ENCODE measurements at regions not wholly inside any gene's neighbourhood (a gene's known extent, or its start where the extent isn't known, plus 50 kb on each side); places are given as distances from the start of the nearest gene placed in this dataset.

DNA sequence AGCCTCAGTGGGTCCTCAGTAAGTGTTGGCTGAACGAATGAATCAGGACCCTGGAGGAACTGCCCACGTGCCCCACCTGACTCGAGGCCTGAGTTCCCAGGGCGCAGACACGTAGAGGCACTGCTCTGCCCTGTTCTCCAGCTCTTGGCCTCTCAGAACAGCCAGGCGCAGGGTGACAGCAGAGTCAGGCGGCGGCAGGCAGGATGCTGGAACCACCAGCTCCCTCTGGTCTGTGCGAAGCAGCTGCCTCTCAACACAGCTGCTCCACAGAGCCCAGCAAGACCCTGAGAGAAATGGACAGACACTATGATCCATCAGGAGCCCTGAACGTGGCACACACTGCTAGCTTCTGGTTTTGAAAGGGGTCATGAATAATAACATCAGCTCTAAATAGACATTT is 53.1 kb upstream of the BCO1 start:
- no peak for DNase-seq (ENCODE audit: low spot score)

- DNase-seq (ENCODE audit: low spot score), result peak; percentile 86
These were observed 57.3 kb upstream of the BCO1 start for GRCh38 chr16:81181013-81181720.

DNA sequence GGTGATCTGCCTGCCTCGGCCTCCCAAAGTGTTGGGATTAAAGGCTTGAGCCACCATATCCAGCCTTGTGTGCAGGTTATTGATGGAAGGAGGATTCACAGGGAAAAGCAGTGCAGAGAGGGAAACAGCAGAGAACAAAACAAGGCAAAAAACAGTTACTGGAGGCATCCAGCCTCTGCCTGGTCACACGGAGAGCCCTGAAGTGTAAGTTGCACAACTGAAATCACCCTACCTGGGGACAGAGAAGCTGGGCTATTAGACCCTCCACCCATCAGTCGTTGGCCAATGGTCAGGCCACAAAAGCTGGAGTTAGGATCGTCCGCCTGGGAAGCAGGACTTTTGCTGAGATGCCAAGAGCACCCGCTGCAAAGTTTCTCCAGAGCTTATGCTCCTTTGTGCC is 57.9 kb upstream of the BCO1 start:
- no peak for DNase-seq (ENCODE audit: low spot score)

DNA sequence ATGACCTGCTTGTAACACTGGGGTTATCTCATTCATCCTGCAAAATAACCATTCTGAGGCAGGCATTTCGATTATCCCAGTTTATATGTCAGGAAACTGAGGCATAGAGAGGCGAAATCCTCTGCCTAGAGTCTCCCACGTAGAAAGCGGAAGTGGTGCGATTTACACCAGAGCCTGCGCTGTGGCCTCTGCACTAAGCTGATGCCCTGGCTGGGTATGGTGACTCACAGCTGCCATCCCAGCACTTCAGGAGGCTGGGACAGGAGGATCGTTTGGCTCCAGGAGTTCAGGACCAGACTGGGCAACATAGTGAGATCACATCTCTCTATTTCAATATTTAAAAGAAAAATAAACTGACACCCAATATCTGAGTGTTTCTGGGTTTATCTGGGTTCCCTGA is 59.3 kb upstream of the BCO1 start:
- no peak for DNase-seq (ENCODE audit: low spot score)

DNA sequence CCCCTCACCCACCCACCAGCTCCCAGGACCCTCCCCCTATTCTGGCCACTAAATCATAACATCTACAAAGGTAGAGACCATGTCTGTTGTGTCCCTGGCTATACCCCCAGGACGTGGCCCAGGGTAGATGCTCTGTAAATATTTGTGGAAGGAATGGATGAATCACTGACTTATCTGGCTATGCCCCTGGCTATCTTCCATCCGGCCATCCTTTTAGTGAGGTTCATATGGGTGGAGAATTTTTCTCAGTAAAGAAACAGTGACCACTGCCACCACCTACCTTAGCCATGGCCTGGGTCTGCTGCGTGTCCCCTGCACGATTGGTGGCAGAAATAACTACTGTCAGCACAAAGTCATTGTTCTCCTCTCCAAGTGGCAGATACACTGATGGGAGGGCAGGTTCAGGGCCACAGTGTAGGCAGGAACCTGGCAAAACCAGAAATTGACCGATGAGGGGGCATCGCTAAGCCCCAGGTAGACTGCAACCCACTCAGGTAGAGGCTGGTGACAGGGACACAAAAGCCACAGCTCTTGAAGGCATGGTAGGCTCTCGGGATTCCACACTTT is 63.1 kb upstream of the BCO1 start:
- no peak for DNase-seq (ENCODE audit: low spot score)

GRCh38 chr16:81174644-81175324 is 63.7 kb upstream of the BCO1 start:
- no peak for DNase-seq (ENCODE audit: low spot score)

DNA sequence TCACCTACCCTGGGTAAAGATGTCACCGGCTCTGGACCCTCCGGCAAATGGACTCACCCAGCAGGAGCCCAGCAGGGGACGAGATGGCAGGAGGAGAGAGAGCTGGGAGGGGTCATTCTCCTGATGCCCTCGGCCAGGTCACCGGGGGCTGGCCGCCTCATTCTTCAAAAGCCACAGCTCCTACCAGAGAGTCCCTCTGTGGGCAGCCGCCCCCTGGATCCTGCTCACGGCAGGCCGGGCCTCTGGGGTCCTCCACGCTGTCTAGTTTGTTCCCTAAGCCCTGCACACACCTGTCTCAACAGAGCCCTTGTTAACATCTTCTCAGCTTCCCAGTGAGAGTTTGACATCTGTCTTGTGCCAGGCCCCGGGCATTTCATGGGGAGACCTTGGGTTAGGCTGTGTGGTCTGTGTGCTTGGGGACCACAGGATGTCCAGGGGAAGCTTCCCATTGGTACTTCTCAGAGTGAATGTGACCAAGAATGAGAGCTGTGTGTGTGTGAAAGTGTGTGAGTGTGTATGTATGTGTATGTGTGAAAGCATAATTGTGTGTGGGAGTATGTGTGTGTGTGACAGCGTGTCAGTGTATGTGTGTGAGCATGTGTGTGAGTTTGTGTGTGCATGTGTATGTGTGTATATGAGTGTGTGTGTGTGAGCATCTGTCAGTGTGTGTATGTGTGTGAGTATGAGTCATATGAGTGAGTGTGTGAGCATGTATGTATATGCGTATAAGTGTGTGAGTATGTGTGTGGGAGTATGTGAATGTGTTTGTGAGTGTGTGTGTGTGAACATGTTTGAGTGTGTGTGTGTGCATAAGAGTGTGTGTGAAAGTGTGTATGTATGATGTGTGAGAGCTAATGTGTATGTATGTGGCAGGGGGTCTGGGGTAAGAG is 65.5 kb upstream of the BCO1 start:
- DNase-seq (ENCODE audit: low spot score), result no peak

DNA sequence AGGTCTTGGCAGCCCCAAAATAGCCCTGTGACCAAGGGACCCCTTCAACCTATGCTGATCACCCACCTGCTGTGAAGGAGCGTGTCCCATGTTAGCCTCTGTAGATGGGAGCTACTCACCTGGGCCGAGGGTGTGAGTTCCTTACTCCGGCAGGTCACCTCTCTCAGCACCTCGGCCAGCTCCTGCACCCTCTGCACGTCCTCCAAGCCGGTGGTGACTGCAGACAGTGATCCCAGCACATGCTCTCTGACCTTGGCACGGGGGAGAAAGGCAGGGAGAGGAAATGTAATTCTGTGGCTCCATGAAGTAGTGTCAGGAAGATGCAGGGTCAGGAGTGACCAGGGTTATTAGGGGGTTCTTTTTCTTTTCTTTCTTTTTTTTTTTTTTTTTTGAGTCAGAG is 67.7 kb upstream of the BCO1 start:
- DNase-seq (ENCODE audit: low spot score), result no peak

DNA sequence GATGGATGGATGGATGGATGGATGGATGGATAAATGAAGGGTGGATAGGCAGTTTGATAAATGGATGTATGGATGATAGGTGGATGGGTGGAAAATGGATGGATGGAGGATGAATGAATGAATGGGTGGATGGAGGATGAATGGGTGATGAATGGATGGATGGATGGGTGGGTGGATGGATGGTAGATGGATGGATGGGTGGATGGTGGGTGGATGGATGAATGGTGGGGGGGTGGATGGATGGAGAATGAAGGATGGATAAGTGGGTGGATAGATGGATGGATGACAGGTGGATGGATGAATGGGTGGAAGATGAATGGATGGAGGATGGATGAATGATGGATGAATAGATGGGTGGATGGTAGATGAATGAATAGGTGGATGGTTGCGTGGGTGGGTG is 70.1 kb upstream of the BCO1 start:
- no peak for DNase-seq (ENCODE audit: low spot score)

- DNase-seq (ENCODE audit: low spot score), result no peak
These were observed 70.6 kb upstream of the BCO1 start for GRCh38 chr16:81167851-81168250.

DNA sequence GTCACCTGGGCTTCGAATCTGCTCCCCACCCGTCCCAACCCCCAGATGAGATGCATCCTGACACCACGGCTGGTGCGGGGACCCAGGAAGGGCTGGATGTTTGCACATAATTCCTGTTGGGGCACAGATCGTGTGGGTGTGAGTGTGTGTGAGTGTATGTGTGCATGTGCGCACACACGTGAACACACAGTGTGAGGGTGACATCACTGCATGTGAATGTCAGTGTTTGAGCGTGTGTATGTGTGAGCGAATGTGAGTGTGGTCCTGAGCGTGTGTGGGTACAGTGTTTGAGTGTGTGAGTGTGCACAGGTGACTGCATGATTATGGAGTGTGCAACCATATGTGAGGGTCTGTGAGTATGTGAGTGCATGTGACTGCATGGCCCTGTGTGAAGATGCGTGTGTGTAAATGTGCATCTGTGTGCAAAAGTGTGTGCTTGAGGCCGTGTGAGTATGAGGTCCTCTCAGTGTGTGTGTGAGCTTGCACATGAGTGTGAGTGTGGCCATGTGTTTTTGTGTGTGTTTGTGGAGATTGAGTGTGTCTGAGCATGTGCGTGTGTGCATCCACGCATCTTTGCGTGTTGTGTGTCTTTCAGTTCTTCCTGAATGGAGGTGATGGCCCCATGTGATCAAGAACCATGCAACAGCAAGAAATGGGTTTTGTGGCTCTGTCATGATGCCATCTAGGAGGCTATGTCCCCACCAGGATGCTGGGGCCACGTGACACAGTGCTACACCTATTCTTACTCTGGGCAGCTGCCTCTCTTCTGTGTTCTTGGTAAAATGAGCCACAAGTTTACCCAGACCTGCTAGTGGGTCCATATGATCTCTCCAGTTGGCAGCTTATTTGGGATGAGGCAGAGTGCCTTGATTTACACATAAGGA is 70.5 kb upstream of the GCSH start:
- no peak for DNase-seq (ENCODE audit: low spot score)

GRCh38 chr16:81165411-81166097 is 69.4 kb upstream of the GCSH start:
- no peak for DNase-seq (ENCODE audit: low spot score)

DNA sequence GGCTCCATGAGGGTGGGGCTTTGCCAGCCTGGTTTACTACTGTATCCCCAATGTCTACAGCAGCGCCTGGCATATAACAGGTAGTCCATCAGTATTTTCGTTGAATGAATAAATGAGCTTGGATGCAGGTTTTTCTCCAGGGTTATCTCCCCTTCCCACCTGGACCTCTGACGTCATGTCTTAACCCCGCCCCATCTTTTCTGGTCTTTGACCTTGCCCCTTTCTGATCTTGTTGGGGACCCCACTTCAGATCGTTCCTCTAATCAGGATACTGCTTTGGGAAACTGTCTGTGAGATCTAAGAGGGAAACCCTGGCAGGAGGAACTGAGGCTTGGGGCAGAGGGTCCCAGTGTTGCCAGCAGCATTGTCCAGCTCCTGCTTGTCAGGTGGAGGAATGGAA is 68.8 kb upstream of the GCSH start:
- DNase-seq (ENCODE audit: low spot score), result no peak

GRCh38 chr16:81164481-81164880 is 68.3 kb upstream of the GCSH start:
- no peak for DNase-seq (ENCODE audit: low spot score)

DNA sequence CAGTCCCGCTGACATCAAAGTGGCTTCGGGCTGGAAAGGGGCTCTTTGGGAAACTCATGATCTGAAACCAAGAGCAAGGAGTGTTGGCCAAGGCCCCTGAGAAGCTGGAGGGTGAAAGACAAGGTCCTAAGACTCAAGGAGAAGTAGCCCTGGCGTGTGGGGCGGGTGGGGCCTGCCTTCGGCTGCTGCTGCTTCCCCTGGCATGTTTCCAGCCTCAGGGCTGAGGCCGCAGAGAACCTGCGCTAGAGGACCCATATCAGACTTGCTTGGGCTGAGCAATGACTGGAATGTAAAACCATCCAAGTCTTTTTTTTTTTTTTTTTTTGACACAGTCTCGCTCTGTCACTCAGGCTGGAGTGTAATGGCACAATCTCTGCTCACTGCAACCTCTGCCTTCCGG is 67.5 kb upstream of the GCSH start:
- DNase-seq (ENCODE audit: low spot score), result no peak

DNA sequence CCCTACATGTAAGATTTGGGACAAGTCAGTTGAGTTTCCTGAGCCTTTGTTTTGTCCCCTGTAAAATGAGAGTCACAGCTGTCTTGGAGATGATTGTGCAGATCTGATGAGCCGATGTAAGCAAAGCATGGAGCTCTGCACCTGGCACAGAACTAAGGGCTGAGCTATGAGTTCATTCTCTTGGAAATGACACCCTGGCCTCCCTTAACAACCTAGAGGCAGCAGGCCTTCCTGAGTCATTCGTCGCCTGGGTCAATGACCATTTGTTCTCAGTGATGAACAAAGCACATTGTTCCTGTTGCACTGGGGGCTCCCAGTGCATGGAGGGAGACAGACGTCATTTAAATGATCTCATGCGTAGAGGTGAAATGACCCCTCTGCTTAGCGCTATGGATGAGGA is 62.8 kb upstream of the GCSH start:
- no peak for DNase-seq (ENCODE audit: low spot score)

- DNase-seq (ENCODE audit: low spot score), result no peak
These were observed 59.6 kb upstream of the GCSH start for GRCh38 chr16:81155769-81156168.

DNA sequence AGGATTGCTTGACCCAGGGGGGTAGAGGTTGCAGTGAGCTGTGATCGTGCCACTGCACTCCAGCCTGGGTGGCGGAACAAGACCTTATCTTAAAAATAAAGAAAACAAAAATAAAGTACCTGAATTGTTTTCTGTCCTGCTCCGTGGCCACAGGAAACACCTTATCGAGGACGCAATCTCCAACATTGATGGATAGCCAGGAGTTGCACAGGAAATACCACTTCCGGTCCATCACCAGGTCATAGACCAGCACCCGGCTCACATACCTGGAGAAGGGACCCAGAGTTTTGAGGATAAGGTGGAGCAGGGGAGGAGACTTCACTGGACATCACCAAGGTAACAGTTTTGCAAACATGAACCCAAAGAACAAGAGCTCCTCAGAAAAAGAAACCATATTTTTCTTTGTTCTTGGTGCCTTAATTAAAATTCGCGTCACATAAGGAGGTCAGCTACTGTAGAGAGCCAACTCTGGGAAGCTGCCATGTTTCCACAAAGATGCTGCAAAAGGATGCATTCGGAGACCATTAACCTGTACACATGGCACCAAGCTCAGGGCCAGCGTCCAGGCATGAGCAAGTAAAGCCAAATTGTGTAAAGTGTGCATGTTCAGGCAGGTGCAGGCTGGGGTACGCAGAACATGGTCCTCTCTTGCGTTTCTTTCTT is 55.6 kb upstream of the GCSH start:
- no peak for DNase-seq (ENCODE audit: low spot score)

DNA sequence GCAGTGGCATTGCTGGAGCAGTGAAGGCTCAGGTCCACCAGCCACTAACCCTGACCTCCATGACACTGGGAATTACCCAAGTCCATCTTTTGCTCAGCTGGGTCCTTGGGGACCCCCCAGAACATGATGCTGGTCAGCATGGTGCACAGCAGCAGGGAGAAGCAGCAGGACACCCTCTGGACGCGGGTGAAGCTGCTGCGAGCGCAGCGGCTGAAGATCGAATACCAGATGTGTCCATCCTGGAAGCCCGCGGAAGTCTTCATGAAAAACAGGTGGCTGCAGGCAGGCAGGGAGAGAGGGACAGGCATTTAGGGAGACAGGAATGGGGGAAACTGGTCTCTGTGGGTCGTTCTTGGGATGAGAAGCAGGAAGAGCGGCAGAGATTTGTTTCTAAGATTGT is 53.4 kb upstream of the GCSH start:
- no peak for DNase-seq (ENCODE audit: low spot score)

GRCh38 chr16:81148277-81148676 is 52.1 kb upstream of the GCSH start:
- no peak for DNase-seq (ENCODE audit: low spot score)

Data from RKO (cell line).